ENCODE measurements at regions not wholly inside any gene's neighbourhood (a gene's known extent, or its start where the extent isn't known, plus 50 kb on each side); places are given as distances from the start of the nearest gene placed in this dataset.

- no peak for TF ChIP-seq CTCF (IDR thresholded peaks at IDR 0.05 in 8 of 11, conservative IDR thresholded peaks at IDR 0.05 in 3 of 11)
- no peak for TF ChIP-seq POLR2A (IDR thresholded peaks at IDR 0.05)
- no peak for TF ChIP-seq POLR2AphosphoS5 (IDR thresholded peaks at IDR 0.05)
Observed at GRCh38 chr6:94260765-94261164, 841.4 kb upstream of the EPHA7 start.
